ENCODE measurements at regions not wholly inside any gene's neighbourhood (a gene's known extent, or its start where the extent isn't known, plus 50 kb on each side); places are given as distances from the start of the nearest gene placed in this dataset.

GRCh38 chr14:44404036-44404435 lies 103.0 kb downstream of the FSCB start:
- WGBS (ENCODE audit: extremely low coverage, insufficient coverage, low lambda C conversion rate) = no CpG with 5 or more reads among the region's 1 CpG
- no peak overlapping the region for H3K27ac ChIP-seq (ENCODE audit: low read depth, low read length)
- DNase-seq = no peak
- H3K4me2 ChIP-seq (ENCODE audit: low read length) = no peak overlapping the region
- no peak overlapping the region for H3K4ac ChIP-seq (ENCODE audit: low read depth, low read length)
- H3K79me2 ChIP-seq (ENCODE audit: control insufficient read depth, insufficient read depth, low read length) = no peaks in the 10 kb centered on the region
- no peak overlapping the region for H2BK15ac ChIP-seq (replicated peaks; ENCODE audit: low read depth)
- no peak overlapping the region for H3K23ac ChIP-seq (ENCODE audit: low read length)
- H3K56ac ChIP-seq (ENCODE audit: low read length) = no peak overlapping the region
- H3K9ac ChIP-seq (ENCODE audit: low read length) = no peak overlapping the region
- no peak overlapping the region for H2BK5ac ChIP-seq (ENCODE audit: low read length)
- H3K4me1 ChIP-seq (ENCODE audit: control insufficient read depth, low read depth, low read length) = no peaks in the 10 kb centered on the region
- H3K4me3 ChIP-seq (ENCODE audit: low read length) = no peak overlapping the region
- H3K36me3 ChIP-seq (ENCODE audit: control insufficient read depth, insufficient read depth, low read length) = no peaks in the 10 kb centered on the region
- H3K79me1 ChIP-seq (ENCODE audit: low read length) = no peaks in the 10 kb centered on the region
- no peak overlapping the region for H2BK120ac ChIP-seq (ENCODE audit: low read depth, low read length)
- H2AK5ac ChIP-seq (ENCODE audit: low read length) = no peak overlapping the region
- no peak overlapping the region for H4K8ac ChIP-seq (ENCODE audit: low read depth, low read length)
- no peak overlapping the region for H4K5ac ChIP-seq (ENCODE audit: low read length)
- no peaks in the 10 kb centered on the region for H3K27me3 ChIP-seq (ENCODE audit: insufficient read depth, low read length, poor library complexity)
- no peak overlapping the region for H3K18ac ChIP-seq (ENCODE audit: low read length)

DNA sequence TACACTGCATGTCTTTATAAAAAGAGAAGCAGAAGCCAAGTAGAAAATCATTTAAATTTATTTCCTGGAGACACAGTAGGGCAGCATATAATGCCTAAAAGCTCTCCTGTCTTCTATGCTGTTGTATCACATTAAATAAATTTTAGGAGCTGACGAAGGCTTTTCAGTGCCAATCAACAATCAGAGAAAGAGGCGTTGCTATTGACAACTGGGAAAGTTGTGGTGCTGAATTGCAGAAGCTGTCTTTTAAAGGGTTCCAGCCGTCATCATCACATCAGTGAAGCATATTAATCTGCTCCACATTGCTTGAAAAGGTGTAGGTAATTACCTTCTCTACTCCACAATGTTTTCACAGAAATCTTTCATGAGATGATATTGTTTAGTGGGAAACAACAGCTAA lies 103.9 kb downstream of the FSCB start:
- Histone ChIP-seq H3K79me2 (ENCODE audit: control insufficient read depth, insufficient read depth, low read length) (no peaks in the 10 kb centered on the region), H4K8ac (ENCODE audit: low read depth, low read length) (no peak overlapping the region), H2AK5ac (ENCODE audit: low read length) (no peak overlapping the region), H3K79me1 (ENCODE audit: low read length) (no peaks in the 10 kb centered on the region), H2BK5ac (ENCODE audit: low read length) (no peak overlapping the region), H3K4me3 (ENCODE audit: low read length) (no peak overlapping the region), H3K4me2 (ENCODE audit: low read length) (no peak overlapping the region), H3K18ac (ENCODE audit: low read length) (no peak overlapping the region), H3K9ac (ENCODE audit: low read length) (no peak overlapping the region), H2BK15ac (replicated peaks; ENCODE audit: low read depth) (no peak overlapping the region), H3K27me3 (ENCODE audit: insufficient read depth, low read length, poor library complexity) (no peaks in the 10 kb centered on the region), H4K5ac (ENCODE audit: low read length) (no peak overlapping the region), H3K36me3 (ENCODE audit: control insufficient read depth, insufficient read depth, low read length) (no peaks in the 10 kb centered on the region), H3K4ac (ENCODE audit: low read depth, low read length) (no peak overlapping the region), H2BK120ac (ENCODE audit: low read depth, low read length) (no peak overlapping the region), H3K23ac (ENCODE audit: low read length) (no peak overlapping the region), H3K56ac (ENCODE audit: low read length) (no peak overlapping the region), H3K27ac (ENCODE audit: low read depth, low read length) (no peak overlapping the region), H3K4me1 (ENCODE audit: control insufficient read depth, low read depth, low read length) (no peaks in the 10 kb centered on the region)
- WGBS (ENCODE audit: extremely low coverage, insufficient coverage, low lambda C conversion rate) = no CpG with 5 or more reads among the region's 3 CpGs
- no peak for DNase-seq

- no peaks in the 10 kb centered on the region for H3K27me3 ChIP-seq (ENCODE audit: insufficient read depth, low read length, poor library complexity)
- no CpG with 5 or more reads among the region's 2 CpGs for WGBS (ENCODE audit: extremely low coverage, insufficient coverage, low lambda C conversion rate)
- H3K56ac ChIP-seq (ENCODE audit: low read length) = no peak overlapping the region
- no peak for DNase-seq
- H3K79me1 ChIP-seq (ENCODE audit: low read length) = no peaks in the 10 kb centered on the region
- no peak overlapping the region for H3K4me2 ChIP-seq (ENCODE audit: low read length)
- H3K23ac ChIP-seq (ENCODE audit: low read length) = no peak overlapping the region
- H4K8ac ChIP-seq (ENCODE audit: low read depth, low read length) = no peak overlapping the region
- H3K4ac ChIP-seq (ENCODE audit: low read depth, low read length) = no peak overlapping the region
- H2BK15ac ChIP-seq (replicated peaks; ENCODE audit: low read depth) = no peak overlapping the region
- no peak overlapping the region for H3K27ac ChIP-seq (ENCODE audit: low read depth, low read length)
- no peaks in the 10 kb centered on the region for H3K4me1 ChIP-seq (ENCODE audit: control insufficient read depth, low read depth, low read length)
- no peaks in the 10 kb centered on the region for H3K79me2 ChIP-seq (ENCODE audit: control insufficient read depth, insufficient read depth, low read length)
- no peak overlapping the region for H4K5ac ChIP-seq (ENCODE audit: low read length)
- H3K18ac ChIP-seq (ENCODE audit: low read length) = no peak overlapping the region
- no peak overlapping the region for H2AK5ac ChIP-seq (ENCODE audit: low read length)
- H3K4me3 ChIP-seq (ENCODE audit: low read length) = no peak overlapping the region
- no peak overlapping the region for H2BK5ac ChIP-seq (ENCODE audit: low read length)
- no peak overlapping the region for H2BK120ac ChIP-seq (ENCODE audit: low read depth, low read length)
- H3K36me3 ChIP-seq (ENCODE audit: control insufficient read depth, insufficient read depth, low read length) = no peaks in the 10 kb centered on the region
- no peak overlapping the region for H3K9ac ChIP-seq (ENCODE audit: low read length)
Observed at GRCh38 chr14:44396226-44396625, 110.9 kb downstream of the FSCB start.

DNA sequence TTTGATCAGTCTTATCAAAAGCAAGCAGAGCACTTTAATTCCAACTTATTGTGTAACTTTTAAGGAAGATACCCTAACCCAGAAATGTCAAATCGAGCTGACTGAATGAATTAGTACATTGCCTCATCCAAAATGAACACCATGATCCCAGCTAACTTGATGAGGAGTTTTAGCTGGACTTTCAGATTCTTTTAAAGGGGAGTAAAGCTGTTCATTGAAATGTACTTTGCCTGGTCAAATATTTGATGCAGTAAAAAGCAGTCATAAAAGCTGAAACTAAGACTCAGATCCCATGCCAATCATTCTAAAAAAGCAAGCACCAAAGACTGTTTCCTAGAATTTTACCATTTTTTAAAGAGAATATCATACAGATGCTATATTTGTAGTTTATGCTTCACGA lies 114.1 kb downstream of the FSCB start:
- H4K5ac ChIP-seq (ENCODE audit: low read length) = no peak overlapping the region
- no peak overlapping the region for H2BK5ac ChIP-seq (ENCODE audit: low read length)
- no CpG with 5 or more reads among the region's 2 CpGs for WGBS (ENCODE audit: extremely low coverage, insufficient coverage, low lambda C conversion rate)
- no peaks in the 10 kb centered on the region for H3K4me1 ChIP-seq (ENCODE audit: control insufficient read depth, low read depth, low read length)
- H3K27ac ChIP-seq (ENCODE audit: low read depth, low read length) = no peak overlapping the region
- no peak overlapping the region for H3K4me2 ChIP-seq (ENCODE audit: low read length)
- no peak overlapping the region for H2AK5ac ChIP-seq (ENCODE audit: low read length)
- no peak for DNase-seq
- no peaks in the 10 kb centered on the region for H3K79me1 ChIP-seq (ENCODE audit: low read length)
- H3K4me3 ChIP-seq (ENCODE audit: low read length) = no peak overlapping the region
- no peak overlapping the region for H3K9ac ChIP-seq (ENCODE audit: low read length)
- no peaks in the 10 kb centered on the region for H3K27me3 ChIP-seq (ENCODE audit: insufficient read depth, low read length, poor library complexity)
- no peaks in the 10 kb centered on the region for H3K36me3 ChIP-seq (ENCODE audit: control insufficient read depth, insufficient read depth, low read length)
- no peak overlapping the region for H3K23ac ChIP-seq (ENCODE audit: low read length)
- no peak overlapping the region for H3K56ac ChIP-seq (ENCODE audit: low read length)
- no peak overlapping the region for H3K18ac ChIP-seq (ENCODE audit: low read length)
- no peak overlapping the region for H4K8ac ChIP-seq (ENCODE audit: low read depth, low read length)
- H3K4ac ChIP-seq (ENCODE audit: low read depth, low read length) = no peak overlapping the region
- no peaks in the 10 kb centered on the region for H3K79me2 ChIP-seq (ENCODE audit: control insufficient read depth, insufficient read depth, low read length)
- no peak overlapping the region for H2BK120ac ChIP-seq (ENCODE audit: low read depth, low read length)
- H2BK15ac ChIP-seq (replicated peaks; ENCODE audit: low read depth) = no peak overlapping the region

DNA sequence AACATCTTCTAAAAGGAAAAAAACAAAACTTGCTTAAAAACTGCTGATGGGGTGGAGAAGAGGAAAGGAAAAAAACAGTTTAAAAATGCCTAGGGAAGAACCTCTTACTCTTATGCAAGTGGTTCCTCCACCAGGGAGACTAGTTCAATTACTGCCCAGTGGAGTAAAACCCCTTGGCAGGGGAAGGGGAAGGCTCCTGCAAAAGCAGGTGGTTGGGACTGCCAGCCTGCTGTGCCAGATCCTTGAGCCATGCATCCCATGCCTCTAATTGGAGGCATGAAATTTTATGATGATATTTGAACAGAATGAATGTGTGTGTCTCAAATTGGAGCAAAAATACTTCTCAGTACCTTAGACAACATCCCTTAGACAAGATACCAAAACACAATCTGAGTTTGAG lies 118.8 kb downstream of the FSCB start:
- Histone ChIP-seq H2BK120ac (ENCODE audit: low read depth, low read length) (no peak overlapping the region), H2AK5ac (ENCODE audit: low read length) (no peak overlapping the region), H2BK5ac (ENCODE audit: low read length) (no peak overlapping the region), H2BK15ac (replicated peaks; ENCODE audit: low read depth) (no peak overlapping the region), H3K36me3 (ENCODE audit: control insufficient read depth, insufficient read depth, low read length) (no peaks in the 10 kb centered on the region), H3K79me2 (ENCODE audit: control insufficient read depth, insufficient read depth, low read length) (no peaks in the 10 kb centered on the region), H3K79me1 (ENCODE audit: low read length) (no peaks in the 10 kb centered on the region), H3K56ac (ENCODE audit: low read length) (no peak overlapping the region), H3K4me3 (ENCODE audit: low read length) (no peak overlapping the region), H3K9ac (ENCODE audit: low read length) (no peak overlapping the region), H3K4me1 (ENCODE audit: control insufficient read depth, low read depth, low read length) (no peaks in the 10 kb centered on the region), H4K8ac (ENCODE audit: low read depth, low read length) (no peak overlapping the region), H3K18ac (ENCODE audit: low read length) (no peak overlapping the region), H3K4me2 (ENCODE audit: low read length) (no peak overlapping the region), H3K27ac (ENCODE audit: low read depth, low read length) (no peak overlapping the region), H3K27me3 (ENCODE audit: insufficient read depth, low read length, poor library complexity) (no peaks in the 10 kb centered on the region), H3K4ac (ENCODE audit: low read depth, low read length) (no peak overlapping the region), H4K5ac (ENCODE audit: low read length) (no peak overlapping the region), H3K23ac (ENCODE audit: low read length) (no peak overlapping the region)
- DNase-seq = no peak

- Histone ChIP-seq H3K9ac (ENCODE audit: low read length) (no peak overlapping the region), H3K27me3 (ENCODE audit: insufficient read depth, low read length, poor library complexity) (no peaks in the 10 kb centered on the region), H2BK15ac (replicated peaks; ENCODE audit: low read depth) (no peak overlapping the region), H3K79me2 (ENCODE audit: control insufficient read depth, insufficient read depth, low read length) (no peaks in the 10 kb centered on the region), H2AK5ac (ENCODE audit: low read length) (no peak overlapping the region), H3K23ac (ENCODE audit: low read length) (no peak overlapping the region), H4K5ac (ENCODE audit: low read length) (no peak overlapping the region), H3K4me1 (ENCODE audit: control insufficient read depth, low read depth, low read length) (no peaks in the 10 kb centered on the region), H3K27ac (ENCODE audit: low read depth, low read length) (no peak overlapping the region), H3K56ac (ENCODE audit: low read length) (no peak overlapping the region), H3K18ac (ENCODE audit: low read length) (no peak overlapping the region), H2BK120ac (ENCODE audit: low read depth, low read length) (no peak overlapping the region), H4K8ac (ENCODE audit: low read depth, low read length) (no peak overlapping the region), H3K79me1 (ENCODE audit: low read length) (no peaks in the 10 kb centered on the region), H2BK5ac (ENCODE audit: low read length) (no peak overlapping the region), H3K4me2 (ENCODE audit: low read length) (no peak overlapping the region), H3K4me3 (ENCODE audit: low read length) (no peak overlapping the region), H3K36me3 (ENCODE audit: control insufficient read depth, insufficient read depth, low read length) (no peaks in the 10 kb centered on the region), H3K4ac (ENCODE audit: low read depth, low read length) (no peak overlapping the region)
- DNase-seq = no peak
- WGBS (ENCODE audit: extremely low coverage, insufficient coverage, low lambda C conversion rate) = no CpG with 5 or more reads among the region's 6 CpGs
Observed at GRCh38 chr14:44385906-44386305, 121.2 kb downstream of the FSCB start.
